HFF-Myc (cell line): ENCODE measurements at regions not wholly inside any gene's neighbourhood (a gene's known extent, or its start where the extent isn't known, plus 50 kb on each side); places are given as distances from the start of the nearest gene placed in this dataset.

ENCODE experiments used
- DNase-seq: peaks from one replicate; pipeline ENCODE4 v3.0.0-alpha.2; 2011; ENCODE audit warnings: low read depth; ENCODE audit errors: extremely low read depth
- H3K4me3 ChIP-seq: replicated peaks from 2 replicates; pipeline ENCODE4 v1.5.1; 2011; ENCODE audit warnings: low read depth, mild to moderate bottlenecking, control low read depth, low read length
- TF ChIP-seq, protein P1 (sequence below): IDR thresholded peaks from 2 replicates; pipeline ENCODE4 v1.5.1; 2012; ENCODE audit warnings: mild to moderate bottlenecking, low read depth, low read length, control low read depth; ENCODE audit errors: missing control alignments

DNA sequence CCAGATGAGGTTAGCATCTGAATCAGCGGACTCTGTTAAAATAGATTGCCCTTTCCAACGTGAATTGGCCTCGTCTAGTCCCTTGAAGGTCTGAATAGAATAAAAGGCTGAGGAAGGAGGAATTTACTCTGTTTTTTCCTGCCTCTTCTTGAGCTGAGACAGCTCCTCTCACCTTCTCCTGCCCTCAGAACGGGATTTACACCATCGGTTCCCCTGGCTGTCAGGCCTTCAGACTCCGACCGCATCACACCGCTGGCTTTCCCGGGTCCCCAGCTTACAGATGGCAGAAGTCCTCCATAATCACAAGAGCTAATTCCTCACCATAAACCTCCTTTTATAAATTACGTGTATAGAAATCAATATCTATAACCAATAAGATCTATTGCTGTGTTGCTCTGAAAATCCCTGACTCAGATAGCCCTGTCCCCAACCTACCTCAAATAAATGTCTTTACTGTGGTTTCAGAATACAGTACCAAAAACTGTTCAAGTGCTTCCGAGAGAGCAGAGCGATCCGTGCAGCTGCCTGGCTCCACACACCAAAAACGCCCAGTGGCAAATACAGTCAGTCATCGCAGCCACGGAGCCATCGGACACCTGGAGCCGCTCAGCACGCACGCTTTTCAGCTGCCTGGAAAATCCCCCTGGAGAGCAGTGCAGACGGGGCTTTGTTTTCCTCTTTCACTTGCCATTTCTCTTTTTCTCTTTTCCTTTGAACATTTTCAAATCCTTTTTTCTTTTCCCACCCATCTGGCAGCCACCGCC is 196.9 kb downstream of the NRP2 start:
- H3K4me3 ChIP-seq, result no peak overlapping the region
- TF ChIP-seq, protein P1, sequence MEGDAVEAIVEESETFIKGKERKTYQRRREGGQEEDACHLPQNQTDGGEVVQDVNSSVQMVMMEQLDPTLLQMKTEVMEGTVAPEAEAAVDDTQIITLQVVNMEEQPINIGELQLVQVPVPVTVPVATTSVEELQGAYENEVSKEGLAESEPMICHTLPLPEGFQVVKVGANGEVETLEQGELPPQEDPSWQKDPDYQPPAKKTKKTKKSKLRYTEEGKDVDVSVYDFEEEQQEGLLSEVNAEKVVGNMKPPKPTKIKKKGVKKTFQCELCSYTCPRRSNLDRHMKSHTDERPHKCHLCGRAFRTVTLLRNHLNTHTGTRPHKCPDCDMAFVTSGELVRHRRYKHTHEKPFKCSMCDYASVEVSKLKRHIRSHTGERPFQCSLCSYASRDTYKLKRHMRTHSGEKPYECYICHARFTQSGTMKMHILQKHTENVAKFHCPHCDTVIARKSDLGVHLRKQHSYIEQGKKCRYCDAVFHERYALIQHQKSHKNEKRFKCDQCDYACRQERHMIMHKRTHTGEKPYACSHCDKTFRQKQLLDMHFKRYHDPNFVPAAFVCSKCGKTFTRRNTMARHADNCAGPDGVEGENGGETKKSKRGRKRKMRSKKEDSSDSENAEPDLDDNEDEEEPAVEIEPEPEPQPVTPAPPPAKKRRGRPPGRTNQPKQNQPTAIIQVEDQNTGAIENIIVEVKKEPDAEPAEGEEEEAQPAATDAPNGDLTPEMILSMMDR, result no peak
- no peak for DNase-seq

GRCh38 chr2:205877496-205877895 is 195.2 kb downstream of the NRP2 start:
- H3K4me3 ChIP-seq, result no peak overlapping the region
- TF ChIP-seq, protein P1, result no peak
- no peak for DNase-seq

DNA sequence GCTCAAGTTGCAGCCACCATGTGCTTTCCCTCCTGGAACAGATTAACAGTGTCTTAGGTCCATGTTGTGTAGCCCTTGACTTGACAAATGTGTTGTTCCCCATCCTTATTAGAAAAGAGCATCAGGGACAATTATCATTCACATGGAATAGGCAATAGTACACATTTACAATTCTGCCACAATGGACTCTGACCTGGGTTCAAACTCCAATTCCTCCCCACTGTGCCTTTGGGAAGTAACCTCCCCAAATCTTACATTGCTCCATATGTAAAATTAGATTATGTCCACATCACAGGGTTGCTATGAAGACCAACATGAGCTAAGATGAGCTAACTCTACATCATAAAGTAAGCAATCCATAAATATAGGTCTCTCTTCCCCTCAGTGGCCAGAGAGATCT is 193.8 kb downstream of the NRP2 start:
- no peak overlapping the region for H3K4me3 ChIP-seq
- DNase-seq, result no peak
- TF ChIP-seq, protein P1, result no peak

DNA sequence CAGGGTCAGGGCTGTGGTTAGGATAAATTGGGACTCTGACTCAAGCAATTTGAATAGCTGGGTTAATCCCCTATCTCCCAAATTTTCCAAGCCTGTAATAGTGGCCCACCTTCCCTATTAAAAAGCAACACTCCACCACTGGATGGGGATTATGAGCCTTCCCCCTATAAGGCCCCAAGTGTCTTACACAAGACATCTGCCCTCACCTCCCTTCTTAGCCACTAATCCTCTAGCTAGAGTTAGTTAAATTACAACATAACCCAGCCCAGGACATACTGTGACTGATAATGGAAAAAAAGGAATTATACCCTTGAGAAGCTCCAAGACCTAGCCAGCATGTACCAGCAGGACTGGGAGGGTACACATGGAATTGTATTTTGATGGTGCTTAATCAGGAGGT is 190.4 kb downstream of the NRP2 start:
- TF ChIP-seq, protein P1, result no peak
- DNase-seq, result no peak
- H3K4me3 ChIP-seq, result no peak overlapping the region

DNA sequence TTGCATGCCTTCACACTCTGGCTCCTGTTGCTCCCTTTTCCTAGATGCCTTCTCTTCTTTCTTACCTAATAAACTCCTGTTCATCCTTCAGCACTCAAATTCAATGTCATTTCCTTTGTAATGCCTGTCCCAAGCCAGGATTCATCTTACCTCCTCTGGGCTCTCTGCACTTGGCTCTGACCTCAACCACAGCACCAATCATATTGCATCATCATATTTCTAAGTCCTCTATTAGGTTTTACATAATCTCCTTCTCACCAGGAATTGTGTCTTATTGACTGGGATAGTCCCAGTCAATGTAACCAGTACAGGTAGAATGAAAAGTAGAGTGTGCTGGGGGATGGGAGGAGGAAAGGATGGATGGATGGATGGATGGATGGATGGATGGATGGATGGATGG is 187.1 kb downstream of the NRP2 start:
- no peak for DNase-seq
- no peak overlapping the region for H3K4me3 ChIP-seq
- TF ChIP-seq, protein P1, result no peak

GRCh38 chr2:205868773-205869333 is 186.6 kb downstream of the NRP2 start:
- TF ChIP-seq, protein P1, result no peak
- DNase-seq, result no peak
- H3K4me3 ChIP-seq, result no peak overlapping the region
